Nephron (organoid): ENCODE measurements at regions not wholly inside any gene's neighbourhood (a gene's known extent, or its start where the extent isn't known, plus 50 kb on each side); places are given as distances from the start of the nearest gene placed in this dataset.
"Not testable (repeated sequence)": the region's sequence is repeated elsewhere in the genome, so short reads cannot be mapped to it uniquely, and the experiment has no call there.

Source experiments
- H3K27ac Mint-ChIP-seq, 3 experiments: 2 replicates each; pipeline ENCODE4 v1.8.0; 2020; ENCODE audit warnings: mixed read lengths in 3 of 3, mild to moderate bottlenecking in 2 of 3, moderate library complexity in 1 of 3
- H3K27me3 Mint-ChIP-seq: 2 replicates; pipeline ENCODE4 v1.8.0; 2021; ENCODE audit warnings: low read depth, mild to moderate bottlenecking, moderate library complexity, mixed read lengths
- H3K36me3 Mint-ChIP-seq: 2 replicates; pipeline ENCODE4 v1.8.0; 2020; ENCODE audit warnings: low read depth, mixed read lengths
- H3K4me1 Mint-ChIP-seq: 2 replicates; pipeline ENCODE4 v1.8.0; 2020; ENCODE audit warnings: mixed read lengths
- H3K4me3 Mint-ChIP-seq, 3 experiments: 2 replicates each; pipeline ENCODE4 v1.8.0; 2020; ENCODE audit warnings: mild to moderate bottlenecking in 3 of 3, mixed read lengths in 3 of 3, moderate library complexity in 2 of 3
- H3K9me3 Mint-ChIP-seq: 2 replicates; pipeline ENCODE4 v1.8.0; 2020; ENCODE audit warnings: mixed read lengths
- TF ChIP-seq, protein P1 (sequence below), 3 experiments: fragments of 200-600 bp; sonication (generic); IDR thresholded peaks; one replicate each; pipeline ENCODE4 v1.5.0; 2021; ENCODE audit warnings: antibody characterized with exemption in 3 of 3; ENCODE audit not compliant: unreplicated experiment in 3 of 3

DNA sequence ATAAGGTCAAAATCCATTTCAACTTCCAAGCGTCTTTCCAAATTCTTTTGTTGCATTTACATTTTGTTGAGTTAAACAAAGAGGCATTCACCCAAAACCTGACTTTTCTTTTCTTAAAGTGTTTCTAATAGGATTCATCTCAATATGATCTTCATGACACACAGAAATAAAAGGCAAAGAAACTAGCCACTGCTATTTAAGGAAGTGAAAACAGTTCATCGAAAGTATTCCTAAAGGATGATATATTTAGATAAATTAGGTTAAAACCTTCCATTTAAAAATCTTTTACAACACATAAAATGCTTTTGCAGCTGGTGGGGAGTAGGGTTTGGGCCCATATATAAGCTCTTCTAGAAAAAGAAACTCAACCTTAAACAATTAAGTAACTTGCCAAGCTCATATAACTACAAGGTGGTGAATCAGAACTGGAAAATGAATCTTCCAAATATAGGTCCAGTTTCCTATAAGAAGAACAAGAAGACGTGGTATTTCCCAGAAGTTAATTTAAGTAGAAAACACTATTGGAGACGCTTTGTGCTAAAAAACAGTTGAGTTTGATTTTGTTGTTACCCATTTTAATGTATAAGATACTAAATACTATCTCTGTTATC is 336.0 kb upstream of the HNRNPA3 start:
- H3K27ac Mint-ChIP-seq, result no peak overlapping the region
- no peaks in the 10 kb centered on the region for H3K36me3 Mint-ChIP-seq
- H3K9me3 Mint-ChIP-seq, result peaks cover 20% of the 10 kb centered on the region
- H3K4me1 Mint-ChIP-seq, result peaks cover 16% of the 10 kb centered on the region
- TF ChIP-seq, protein P1, sequence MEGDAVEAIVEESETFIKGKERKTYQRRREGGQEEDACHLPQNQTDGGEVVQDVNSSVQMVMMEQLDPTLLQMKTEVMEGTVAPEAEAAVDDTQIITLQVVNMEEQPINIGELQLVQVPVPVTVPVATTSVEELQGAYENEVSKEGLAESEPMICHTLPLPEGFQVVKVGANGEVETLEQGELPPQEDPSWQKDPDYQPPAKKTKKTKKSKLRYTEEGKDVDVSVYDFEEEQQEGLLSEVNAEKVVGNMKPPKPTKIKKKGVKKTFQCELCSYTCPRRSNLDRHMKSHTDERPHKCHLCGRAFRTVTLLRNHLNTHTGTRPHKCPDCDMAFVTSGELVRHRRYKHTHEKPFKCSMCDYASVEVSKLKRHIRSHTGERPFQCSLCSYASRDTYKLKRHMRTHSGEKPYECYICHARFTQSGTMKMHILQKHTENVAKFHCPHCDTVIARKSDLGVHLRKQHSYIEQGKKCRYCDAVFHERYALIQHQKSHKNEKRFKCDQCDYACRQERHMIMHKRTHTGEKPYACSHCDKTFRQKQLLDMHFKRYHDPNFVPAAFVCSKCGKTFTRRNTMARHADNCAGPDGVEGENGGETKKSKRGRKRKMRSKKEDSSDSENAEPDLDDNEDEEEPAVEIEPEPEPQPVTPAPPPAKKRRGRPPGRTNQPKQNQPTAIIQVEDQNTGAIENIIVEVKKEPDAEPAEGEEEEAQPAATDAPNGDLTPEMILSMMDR (IDR thresholded peaks at IDR 0.05; ENCODE audit: unreplicated experiment in 3 of 3), result no peak
- H3K27me3 Mint-ChIP-seq, result no peaks in the 10 kb centered on the region
- H3K4me3 Mint-ChIP-seq, result no peak overlapping the region

DNA sequence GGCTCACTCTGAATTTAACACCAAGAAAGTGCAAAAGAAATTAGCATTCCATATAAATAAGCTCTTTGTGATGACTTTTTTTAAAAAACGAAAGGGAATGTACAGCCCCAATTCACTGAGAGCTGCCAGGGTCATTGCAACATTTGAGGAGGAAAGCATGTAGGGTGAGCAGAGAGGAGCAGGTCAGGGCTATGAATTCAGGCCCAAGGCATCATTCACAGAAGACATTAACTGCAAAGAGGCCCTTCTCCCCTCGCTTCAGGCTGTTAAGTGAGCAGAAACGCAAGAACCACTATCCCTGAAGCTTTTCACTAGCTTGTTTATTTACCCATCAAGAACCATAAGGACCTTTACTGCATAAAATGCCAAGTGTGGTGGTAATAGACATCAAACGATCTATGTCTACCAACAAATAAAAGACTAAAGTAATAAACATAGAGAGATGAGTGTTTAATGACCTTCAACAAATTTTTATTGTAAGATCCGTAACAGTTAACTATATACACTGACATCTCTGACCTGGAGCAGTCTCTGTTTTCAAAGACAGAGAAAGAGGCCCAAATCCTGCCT is 333.1 kb upstream of the HNRNPA3 start:
- Mint-ChIP-seq H3K9me3 (peaks cover 2% of the 10 kb centered on the region), H3K36me3 (no peaks in the 10 kb centered on the region), H3K27ac (peak overlapping the region; percentile 64 to 80 (median 76)), H3K4me1 (peaks cover 16% of the 10 kb centered on the region), H3K27me3 (no peaks in the 10 kb centered on the region), H3K4me3 (no peak overlapping the region)
- TF ChIP-seq, protein P1 (IDR thresholded peaks at IDR 0.05; ENCODE audit: unreplicated experiment in 3 of 3), result no peak

DNA sequence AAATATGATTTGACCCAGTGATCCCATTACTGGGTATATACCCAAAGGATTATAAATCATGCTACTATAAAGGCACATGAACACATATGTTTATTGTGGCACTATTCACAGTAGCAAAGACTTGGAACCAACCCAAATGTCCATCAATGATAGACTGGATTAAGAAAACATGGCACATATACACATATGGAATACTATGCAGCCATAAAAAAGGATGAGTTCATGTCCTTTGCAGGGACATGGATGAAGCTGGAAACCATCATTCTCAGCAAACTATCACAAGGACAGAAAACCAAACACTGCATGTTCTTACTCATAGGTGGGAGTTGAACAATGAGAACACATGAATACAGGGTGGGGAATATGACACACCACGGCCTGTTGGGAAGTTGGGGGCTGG is 330.5 kb upstream of the HNRNPA3 start:
- H3K27me3 Mint-ChIP-seq, H3K36me3 Mint-ChIP-seq, H3K27ac Mint-ChIP-seq, H3K4me3 Mint-ChIP-seq, H3K9me3 Mint-ChIP-seq: not testable (repeated sequence)
- peaks cover 22% of the 10 kb centered on the region for H3K4me1 Mint-ChIP-seq

DNA sequence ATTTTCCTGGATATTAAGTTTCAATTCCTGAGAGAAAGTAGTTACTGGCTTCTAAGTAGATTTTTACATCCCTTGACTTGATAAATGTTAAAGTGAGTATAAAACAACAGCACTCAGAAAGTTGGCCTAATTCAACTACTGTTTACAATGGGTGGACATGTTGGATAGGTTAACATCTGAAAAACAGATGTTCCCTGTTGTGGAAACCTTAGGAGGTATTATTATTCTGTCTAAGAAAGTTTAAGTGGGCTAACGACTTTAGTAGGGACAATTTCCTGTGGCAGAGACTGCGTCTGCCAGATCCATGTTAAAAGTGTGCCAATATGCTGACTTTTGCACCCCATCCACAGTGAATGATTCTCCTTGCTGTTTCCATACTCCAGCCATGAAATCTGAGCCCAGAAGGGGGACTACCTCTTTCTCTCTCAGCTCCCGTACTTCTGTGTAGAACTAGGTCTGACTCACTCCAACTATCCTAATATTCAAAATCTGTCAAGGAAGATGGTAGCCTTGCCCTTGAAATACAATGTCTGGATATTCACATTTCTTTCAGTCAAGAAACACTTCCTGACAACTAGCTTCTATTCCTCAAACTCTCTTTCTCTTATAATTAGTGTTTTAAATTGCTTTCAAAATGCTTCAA is 327.5 kb upstream of the HNRNPA3 start:
- Mint-ChIP-seq H3K4me3 (no peak overlapping the region), H3K27ac (peak overlapping the region in 2 of 3 experiments; percentile 4 to 13), H3K9me3 (peaks cover 5% of the 10 kb centered on the region), H3K36me3 (no peaks in the 10 kb centered on the region), H3K27me3 (peaks cover 3% of the 10 kb centered on the region), H3K4me1 (peaks cover 12% of the 10 kb centered on the region)
- TF ChIP-seq, protein P1 (IDR thresholded peaks at IDR 0.05; ENCODE audit: unreplicated experiment in 3 of 3), result no peak

DNA sequence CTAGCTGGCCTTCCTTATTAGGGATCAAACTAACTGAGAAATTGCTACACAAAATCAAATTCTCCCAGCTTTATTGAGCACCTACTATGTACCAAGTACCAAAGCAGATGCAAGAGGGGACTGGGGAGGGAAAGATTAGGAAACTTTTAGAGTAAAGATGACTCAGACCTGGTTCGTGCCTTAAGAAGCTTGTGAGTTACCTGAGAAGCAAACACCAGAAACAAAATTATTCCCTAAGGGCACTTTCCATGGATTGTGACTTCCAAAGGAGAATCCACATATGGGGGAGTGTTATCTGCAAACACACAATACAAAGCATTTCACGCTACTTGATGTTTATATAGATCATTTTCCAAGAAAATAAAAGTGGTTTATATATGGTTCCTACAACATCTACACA is 326.9 kb upstream of the HNRNPA3 start:
- peaks cover 7% of the 10 kb centered on the region for H3K4me1 Mint-ChIP-seq
- H3K9me3 Mint-ChIP-seq, result peaks cover 5% of the 10 kb centered on the region
- peaks cover 3% of the 10 kb centered on the region for H3K27me3 Mint-ChIP-seq
- TF ChIP-seq, protein P1 (IDR thresholded peaks at IDR 0.05; ENCODE audit: unreplicated experiment in 3 of 3), result no peak
- no peak overlapping the region for H3K4me3 Mint-ChIP-seq
- H3K36me3 Mint-ChIP-seq, result no peaks in the 10 kb centered on the region
- peak overlapping the region in 1 of 3 experiments; percentile 33 for H3K27ac Mint-ChIP-seq

DNA sequence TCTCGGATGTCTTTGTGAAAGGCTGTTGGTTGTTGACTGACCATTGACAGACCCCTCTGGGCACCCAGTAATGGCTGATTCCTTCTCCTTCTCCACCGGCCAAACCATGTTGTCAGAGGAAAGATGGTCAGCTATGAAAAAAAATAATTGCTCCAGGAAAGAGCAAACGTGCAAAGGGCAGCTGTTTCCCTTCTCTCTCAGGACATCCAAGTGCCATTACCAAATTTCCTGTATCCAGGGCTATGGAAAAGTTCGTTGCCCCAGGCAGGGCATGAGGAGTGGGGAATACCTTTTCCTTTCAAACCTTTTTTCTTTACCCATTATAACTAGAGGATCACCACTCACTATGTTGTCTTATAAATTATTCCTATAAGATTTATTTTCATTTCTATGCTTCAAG is 321.5 kb upstream of the HNRNPA3 start:
- TF ChIP-seq, protein P1 (IDR thresholded peaks at IDR 0.05; ENCODE audit: unreplicated experiment in 3 of 3), result no peak
- Mint-ChIP-seq H3K4me1 (no peaks in the 10 kb centered on the region), H3K36me3 (no peaks in the 10 kb centered on the region), H3K4me3 (no peak overlapping the region), H3K27me3 (peaks cover 3% of the 10 kb centered on the region), H3K27ac (peak overlapping the region in 1 of 3 experiments; percentile 13), H3K9me3 (no peaks in the 10 kb centered on the region)
